ACHN (cell line): ENCODE measurements at regions not wholly inside any gene's neighbourhood (a gene's known extent, or its start where the extent isn't known, plus 50 kb on each side); places are given as distances from the start of the nearest gene placed in this dataset.
"Not testable (repeated sequence)": the region's sequence is repeated elsewhere in the genome, so short reads cannot be mapped to it uniquely, and the experiment has no call there.

ENCODE experiments used
- DNase-seq: peaks from one replicate; pipeline ENCODE4 v3.0.0-alpha.2; 2015
- in situ Hi-C: cut with HindIII; loops from 2 replicates; pipeline ENCODE4 v1.10.0; 2017; ENCODE audit warnings: low sequenced_read_pairs, low pct_ligation_motif_present, low pct_unique_long_range_greater_than_20kb

DNA sequence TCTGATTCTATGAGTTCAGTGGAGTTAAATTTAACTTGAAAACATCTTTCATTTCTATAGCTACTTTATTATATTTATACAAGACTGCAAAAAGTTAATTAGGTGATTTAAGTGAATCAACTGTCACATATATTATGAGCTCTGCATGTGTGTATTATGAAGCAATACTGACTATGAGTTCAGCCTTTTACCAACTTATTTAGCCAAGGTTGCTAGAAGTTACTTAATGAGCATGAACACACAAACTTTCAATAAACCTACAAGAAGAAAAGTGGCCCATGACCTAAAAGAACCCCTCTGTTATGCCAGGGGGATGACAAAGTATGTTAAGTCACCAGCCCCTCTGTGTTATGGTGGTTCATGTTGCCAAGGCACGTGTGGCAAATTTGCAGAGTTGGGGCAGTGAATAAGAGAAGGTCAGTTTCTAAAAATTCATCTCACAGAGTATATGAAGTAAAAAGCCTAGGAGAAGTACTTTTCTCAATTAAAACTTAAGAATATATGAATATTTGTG, 86.7 kb upstream of the LYPLAL1 start:
- in situ Hi-C loops, result no loop called here
- DNase-seq, result no peak

DNA sequence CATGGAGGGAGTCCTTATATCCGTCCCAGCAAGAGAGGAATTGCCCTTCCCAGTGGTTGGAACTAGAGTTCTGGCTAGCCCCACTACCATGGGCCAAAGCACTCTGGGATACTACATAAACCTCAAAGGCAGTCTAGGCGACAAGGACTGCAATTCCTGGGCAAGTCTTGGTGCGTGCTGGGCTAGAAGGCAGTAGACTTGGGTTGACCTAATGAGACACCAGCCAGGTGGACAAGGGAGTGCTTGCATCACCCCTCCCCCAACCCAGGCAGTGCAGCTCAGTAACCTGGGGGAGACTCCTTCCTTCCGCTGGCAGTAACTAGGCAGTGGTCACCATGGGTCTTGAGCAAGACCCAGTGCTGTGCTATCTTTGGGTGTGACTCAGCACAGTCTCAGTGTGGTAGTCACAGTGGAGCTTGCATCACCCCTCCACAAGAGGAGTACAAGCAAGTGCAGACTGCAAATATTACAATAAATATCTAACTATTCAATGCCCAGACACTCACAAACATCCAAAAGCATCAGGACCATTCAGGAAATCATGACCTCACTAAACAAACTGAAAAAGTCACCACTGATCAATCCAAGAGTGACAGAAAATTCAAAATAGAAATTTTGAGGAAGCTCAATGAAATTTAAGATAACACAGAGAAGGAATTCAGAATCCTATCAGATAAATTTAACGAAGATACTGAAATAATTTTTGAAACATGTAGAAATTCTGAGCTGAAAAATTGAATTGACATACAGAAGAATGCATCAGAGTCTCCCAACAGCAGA, 84.7 kb upstream of the LYPLAL1 start:
- in situ Hi-C loops, result no loop called here
- peak; percentile 71 for DNase-seq

DNA sequence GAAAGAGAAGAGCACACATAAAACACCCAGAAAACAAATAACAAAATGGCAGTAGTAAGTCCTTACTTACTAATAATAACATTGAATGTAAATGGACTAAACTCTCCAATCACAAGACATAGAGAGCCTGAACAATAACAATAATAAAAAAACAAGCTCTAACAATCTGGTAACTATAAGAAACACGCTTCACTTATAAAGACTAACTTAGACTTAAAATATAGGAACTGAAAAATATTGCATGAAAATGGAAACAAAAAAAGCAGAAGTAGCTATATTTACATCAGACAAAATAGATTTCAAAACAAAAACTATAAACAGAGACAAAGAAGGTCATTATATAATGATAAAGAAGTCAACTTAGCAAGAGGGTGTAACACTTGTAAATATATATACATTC, 83.1 kb upstream of the LYPLAL1 start:
- in situ Hi-C loops, result no loop called here
- DNase-seq, result no peak

DNA sequence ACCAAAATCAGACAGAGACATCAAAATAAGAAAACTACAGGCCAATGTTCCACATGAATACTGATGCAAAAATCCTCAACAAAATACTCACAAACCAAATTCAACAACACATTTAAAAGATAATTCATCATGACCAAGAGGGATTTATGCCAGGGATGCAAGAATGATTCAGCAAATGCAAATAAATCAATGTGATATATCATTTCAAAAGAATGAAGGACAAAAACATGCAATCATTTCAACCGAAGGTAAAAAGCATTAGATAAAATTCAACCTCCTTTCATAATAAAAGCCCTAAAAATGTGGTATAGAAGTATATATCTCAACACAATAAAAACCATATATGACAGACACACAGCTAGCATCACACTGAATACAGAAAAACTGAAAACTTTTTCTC, 81.5 kb upstream of the LYPLAL1 start:
- in situ Hi-C loops, result no loop called here
- DNase-seq, result no peak

DNA sequence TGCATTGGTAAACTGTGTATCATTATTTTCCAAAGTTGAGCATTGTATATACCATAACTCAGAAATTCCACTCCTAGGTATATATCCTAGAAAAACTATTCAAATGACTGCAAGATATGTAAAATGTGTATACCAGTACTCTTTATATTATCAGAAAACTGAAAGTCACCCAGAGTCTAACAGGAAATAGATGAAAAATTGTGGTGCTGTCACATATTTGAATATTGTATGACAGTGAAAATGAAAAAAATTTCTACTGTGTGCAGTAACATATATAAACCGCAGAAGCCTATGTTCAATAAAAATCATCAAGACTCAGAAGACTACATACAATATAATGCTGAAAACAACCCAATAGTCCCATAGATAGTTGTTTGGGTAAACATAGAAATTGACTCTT, 74.4 kb upstream of the LYPLAL1 start:
- DNase-seq, result no peak
- in situ Hi-C loops, result no loop called here

DNA sequence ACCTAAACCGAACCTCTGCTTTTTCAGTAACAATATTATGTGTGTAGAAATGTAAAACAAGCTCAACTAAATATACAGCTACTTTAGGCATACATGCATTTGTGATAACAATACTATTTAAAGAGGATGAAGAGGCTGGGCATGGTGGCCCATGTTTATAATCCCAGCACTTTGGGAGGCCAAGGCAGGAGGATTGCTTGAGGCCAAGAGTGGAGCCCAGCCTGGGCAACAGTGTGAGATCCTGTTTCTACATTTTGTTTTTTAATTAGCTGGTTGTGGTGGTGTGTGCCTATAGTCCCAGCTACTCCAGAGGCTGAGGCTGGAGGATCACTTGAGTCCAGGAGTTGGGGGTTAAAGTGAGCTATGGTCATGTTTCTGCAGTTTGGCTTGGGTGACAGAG, 73.6 kb upstream of the LYPLAL1 start:
- DNase-seq, result no peak

DNA sequence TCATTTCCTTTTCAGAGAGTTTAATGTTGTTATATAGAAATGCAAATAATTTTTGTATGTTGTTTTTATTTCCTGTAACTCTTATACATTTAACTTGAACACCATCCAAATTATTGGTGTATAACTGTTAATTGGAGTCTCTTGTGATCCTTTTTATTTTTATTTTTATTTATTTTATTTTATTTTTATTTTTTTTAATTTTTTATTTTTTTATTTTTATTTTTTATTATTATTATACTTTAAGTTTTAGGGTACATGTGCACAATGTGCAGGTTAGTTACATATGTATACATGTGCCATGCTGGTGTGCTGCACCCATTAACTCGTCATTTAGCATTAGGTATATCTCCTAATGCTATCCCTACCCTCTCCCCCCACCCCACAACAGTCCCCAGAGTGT, 71.2 kb upstream of the LYPLAL1 start:
- in situ Hi-C loops, DNase-seq: not testable (repeated sequence)

More for the DNA sequence above, 73.6 kb upstream of the LYPLAL1 start:
- in situ Hi-C loops, result no loop called here

DNA sequence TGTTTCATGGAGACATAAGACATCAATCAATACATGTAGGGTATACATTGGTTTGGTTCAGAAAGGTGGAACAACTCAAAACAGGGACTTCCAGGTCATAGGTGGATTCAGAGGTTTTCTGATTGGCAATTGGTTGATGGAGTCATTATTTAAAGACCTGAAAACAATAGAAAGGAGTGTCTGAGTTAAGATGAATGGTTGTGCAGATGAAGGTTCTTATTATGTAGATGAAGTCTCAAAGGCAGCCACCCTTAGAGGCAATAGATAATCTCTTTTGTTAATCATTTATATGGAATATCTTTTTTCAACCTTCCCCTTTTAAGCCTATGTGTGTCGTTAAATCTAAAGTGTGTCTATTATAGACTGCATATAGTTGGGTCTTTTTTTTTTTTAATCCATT, 67.8 kb upstream of the LYPLAL1 start:
- in situ Hi-C loops, result no loop called here

DNA sequence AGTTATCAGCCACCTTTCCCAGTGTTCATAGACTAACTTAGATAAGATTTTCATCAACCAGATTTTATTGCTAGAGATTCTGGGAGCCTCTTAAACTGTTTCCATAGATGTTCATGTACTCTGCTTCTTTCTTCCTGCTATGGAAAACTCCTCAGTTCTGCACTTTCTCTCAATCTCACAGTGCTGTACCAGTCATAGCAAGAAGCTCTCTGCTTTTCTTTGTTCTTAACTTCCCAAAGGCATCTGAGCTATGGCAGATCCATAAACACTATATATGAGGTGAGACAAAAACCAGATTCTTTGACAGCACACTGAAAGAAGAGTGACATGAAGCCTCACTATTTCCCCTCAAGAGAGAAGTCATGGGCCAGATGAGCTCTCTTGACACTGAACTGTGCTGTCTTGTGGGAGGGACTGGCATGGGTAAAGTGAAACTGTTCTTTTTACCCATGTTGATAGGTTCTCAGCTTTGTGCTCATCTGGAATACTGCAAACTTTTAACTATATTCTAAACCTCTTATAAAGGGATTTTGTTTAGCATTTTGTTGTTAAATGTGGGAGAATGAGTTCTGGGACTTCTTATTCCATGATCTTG, 64.2 kb upstream of the LYPLAL1 start:
- DNase-seq, result no peak
- in situ Hi-C loops, result no loop called here

More for the DNA sequence above, 67.8 kb upstream of the LYPLAL1 start:
- DNase-seq, result no peak

DNA sequence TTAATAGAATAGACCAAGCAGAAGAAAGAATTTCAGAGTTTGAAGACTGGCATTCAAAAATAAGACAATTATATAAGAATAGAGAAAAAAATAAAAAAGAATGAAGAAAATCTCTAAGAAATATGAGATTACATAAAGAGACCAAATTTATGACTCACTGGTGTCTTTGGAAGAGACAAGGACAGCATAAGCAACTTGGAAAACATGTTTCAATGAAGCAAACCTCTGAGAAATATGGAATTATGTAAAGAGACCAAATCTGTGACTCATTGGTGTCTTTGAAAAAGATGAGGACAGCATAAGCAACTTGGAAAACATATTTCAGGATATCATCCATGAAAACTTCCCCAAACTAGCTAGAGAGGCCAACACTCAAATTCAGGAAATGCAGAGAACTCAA, 60.4 kb upstream of the LYPLAL1 start:
- no peak for DNase-seq
- in situ Hi-C loops, result no loop called here

DNA sequence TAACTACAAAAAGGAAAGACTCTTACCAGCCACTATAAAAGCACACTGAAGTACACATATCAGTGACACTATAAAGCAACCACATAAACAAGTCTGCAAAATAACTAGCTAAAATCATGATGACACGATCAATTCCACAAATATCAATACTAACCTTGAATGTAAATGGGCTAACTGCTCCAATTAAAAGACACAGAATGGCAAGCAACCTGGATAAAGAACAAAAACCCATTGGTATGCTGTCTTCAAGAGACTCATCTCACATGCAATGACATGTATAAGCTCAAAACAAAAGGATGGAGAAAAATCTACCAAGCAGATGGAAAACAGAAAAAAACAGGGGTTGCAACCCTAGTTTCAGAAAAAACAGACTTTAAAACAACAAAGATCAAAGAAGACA, 59.7 kb upstream of the LYPLAL1 start:
- in situ Hi-C loops, result no loop called here
- DNase-seq, result no peak

DNA sequence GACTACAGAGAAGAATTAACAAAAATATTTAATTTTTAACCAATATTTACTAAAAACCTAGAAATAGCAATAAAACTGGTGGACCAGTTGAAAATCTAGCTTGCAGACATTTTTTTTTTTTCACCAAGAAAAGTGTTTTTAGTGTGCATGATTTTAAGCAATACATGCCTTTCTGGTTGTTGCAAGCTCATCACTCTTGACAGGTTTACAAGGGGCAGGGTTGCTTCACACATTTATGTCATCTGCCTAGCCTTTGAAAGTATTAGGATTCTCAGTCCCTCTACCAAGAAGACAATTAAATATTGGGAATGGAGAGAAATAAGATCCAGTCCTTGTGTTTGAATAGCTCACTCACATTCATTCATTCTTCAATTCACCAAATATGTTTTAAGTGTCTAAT, 53.8 kb upstream of the LYPLAL1 start:
- no peak for DNase-seq
- in situ Hi-C loops, result no loop called here

DNA sequence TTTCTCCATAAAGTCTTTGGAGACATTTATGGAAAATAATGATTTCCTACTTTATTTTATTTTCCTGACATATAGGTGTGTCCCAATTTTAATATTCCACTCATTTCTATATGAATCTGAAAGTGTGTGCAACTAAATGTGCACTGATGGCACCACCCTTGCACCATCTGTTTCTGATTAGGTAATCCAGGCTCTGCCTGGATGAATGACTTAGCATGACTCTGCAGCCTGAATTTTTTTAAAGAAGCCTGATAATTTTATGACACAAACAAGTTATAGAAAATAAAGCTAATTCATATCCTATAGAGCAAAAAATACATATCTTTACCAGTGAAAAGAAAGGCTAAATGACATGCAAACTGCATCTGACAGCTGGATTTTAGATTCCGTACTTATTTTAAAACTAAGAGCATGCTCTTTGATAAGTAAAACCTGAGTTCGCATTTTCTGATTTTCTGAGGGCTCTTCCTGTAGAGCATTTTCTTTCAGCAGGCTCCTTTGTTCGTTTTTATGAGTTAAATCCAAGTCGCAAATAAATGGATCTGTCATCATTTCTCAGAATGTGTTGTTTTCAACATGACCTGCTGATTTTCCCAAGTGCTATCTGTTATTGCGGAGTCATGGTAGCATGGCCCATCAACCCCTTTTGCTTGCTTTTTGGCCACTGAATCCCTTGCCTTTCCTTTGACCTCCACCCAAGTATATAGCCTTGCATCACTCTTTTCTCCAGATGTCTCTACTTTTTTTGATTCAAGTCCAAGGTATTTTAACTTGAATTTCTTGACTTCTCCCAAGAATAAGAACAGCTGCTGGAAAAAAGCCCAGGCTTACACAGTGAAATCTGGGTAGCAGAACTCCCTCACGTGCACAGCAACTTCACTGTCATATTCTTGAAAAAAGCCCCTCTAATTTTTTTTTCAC, 52.8 kb upstream of the LYPLAL1 start:
- in situ Hi-C loops, result no loop called here
- no peak for DNase-seq

DNA sequence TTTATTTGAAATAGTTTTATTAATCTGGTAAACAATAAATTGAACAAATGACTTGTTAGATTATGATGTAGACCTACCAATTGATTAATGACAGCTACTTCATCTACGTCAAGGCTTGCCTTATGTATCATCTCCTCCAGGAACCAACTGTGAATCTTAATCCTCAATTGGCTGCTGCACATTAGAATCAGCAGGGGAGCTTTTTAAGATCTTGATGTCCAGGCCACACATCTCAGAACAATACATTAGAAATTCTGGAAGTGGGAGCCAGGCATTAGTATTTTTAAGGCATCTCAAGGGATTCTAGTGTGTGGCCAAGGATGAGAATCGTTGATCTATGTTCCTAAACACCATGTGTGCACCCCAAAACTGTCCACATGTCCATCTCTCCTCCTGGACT, 52.0 kb upstream of the LYPLAL1 start:
- in situ Hi-C loops, result no loop called here
- DNase-seq, result no peak

DNA sequence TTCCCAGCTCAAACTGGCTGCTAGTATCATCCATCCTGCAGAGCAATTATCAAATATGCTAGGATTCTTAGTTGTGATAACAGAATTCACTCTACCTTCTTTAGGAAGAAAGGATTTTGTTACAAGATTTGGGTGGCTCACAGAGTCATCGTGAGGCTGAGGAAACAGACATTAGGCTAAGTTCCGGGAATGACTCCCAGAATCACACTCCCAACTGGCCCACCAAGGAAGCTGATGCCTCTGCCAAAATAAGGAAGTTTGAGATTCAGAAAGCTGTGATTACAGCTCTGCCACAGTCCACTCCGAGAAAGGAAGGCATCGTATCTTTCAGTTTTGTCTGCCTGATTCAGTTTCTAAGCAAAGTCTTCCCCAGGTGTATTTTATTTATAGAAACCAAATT, 50.6 kb upstream of the LYPLAL1 start:
- in situ Hi-C loops, result no loop called here
- no peak for DNase-seq
